ENCODE measurements at regions not wholly inside any gene's neighbourhood (a gene's known extent, or its start where the extent isn't known, plus 50 kb on each side); places are given as distances from the start of the nearest gene placed in this dataset.

- peaks cover 0 to 32% (median 4%) of the 10 kb centered on the region in 4 donors for H3K9me3 ChIP-seq (ENCODE audit: control insufficient read depth in 4 of 4, insufficient read depth in 3 of 4, low read length in 3 of 4)
- H3K4me1 ChIP-seq (ENCODE audit: control insufficient read depth in 5 of 5, insufficient read depth in 5 of 5, low read length in 5 of 5), result no peaks in the 10 kb centered on the region
Observed at GRCh38 chr16:50442221-50442620, 73.4 kb upstream of the BRD7 start.

GRCh38 chr16:50441486-50442157 lies 72.8 kb upstream of the BRD7 start:
- no peak for ATAC-seq (ENCODE audit: insufficient read depth, low FRiP score)
- no peak for DNase-seq
- Histone ChIP-seq H3K27ac (ENCODE audit: low read depth in 1 of 2, low read length in 1 of 2) (no peak overlapping the region), H3K36me3 (ENCODE audit: control insufficient read depth in 4 of 4, insufficient read depth in 4 of 4, low read length in 4 of 4) (no peaks in the 10 kb centered on the region), H3K27me3 (ENCODE audit: control insufficient read depth in 3 of 3, insufficient read depth in 3 of 3, low read length in 2 of 3) (no peaks in the 10 kb centered on the region), H3K4me3 (no peak overlapping the region), H3K9ac (ENCODE audit: insufficient read depth in 1 of 2, low read length in 2 of 2) (no peak overlapping the region), H3K9me3 (ENCODE audit: control insufficient read depth in 4 of 4, insufficient read depth in 3 of 4, low read length in 3 of 4) (peaks cover 0 to 32% (median 4%) of the 10 kb centered on the region in 4 donors), H3K4me1 (ENCODE audit: control insufficient read depth in 5 of 5, insufficient read depth in 5 of 5, low read length in 5 of 5) (no peaks in the 10 kb centered on the region)
- WGBS, 2 donors, result 61 to 87% methylated on average over 6 of the region's 7 CpGs
- TF ChIP-seq CTCF (IDR thresholded peaks at IDR 0.05; ENCODE audit: control extremely low read depth, extremely low read depth), result no peak

More at GRCh38 chr16:50442221-50442620, 73.4 kb upstream of the BRD7 start:
- Histone ChIP-seq H3K4me3 (no peak overlapping the region), H3K36me3 (ENCODE audit: control insufficient read depth in 4 of 4, insufficient read depth in 4 of 4, low read length in 4 of 4) (no peaks in the 10 kb centered on the region), H3K9ac (ENCODE audit: insufficient read depth in 1 of 2, low read length in 2 of 2) (no peak overlapping the region), H3K27me3 (ENCODE audit: control insufficient read depth in 3 of 3, insufficient read depth in 3 of 3, low read length in 2 of 3) (no peaks in the 10 kb centered on the region), H3K27ac (ENCODE audit: low read depth in 1 of 2, low read length in 1 of 2) (no peak overlapping the region)
- ATAC-seq (ENCODE audit: insufficient read depth, low FRiP score), result no peak
- TF ChIP-seq CTCF (IDR thresholded peaks at IDR 0.05; ENCODE audit: control extremely low read depth, extremely low read depth), result no peak
- no peak for DNase-seq
- WGBS, 2 donors, result 90 to 96% methylated on average over 3 of the region's 3 CpGs

GRCh38 chr16:50440991-50441390 lies 72.2 kb upstream of the BRD7 start:
- Histone ChIP-seq H3K27ac (ENCODE audit: low read depth in 1 of 2, low read length in 1 of 2) (no peak overlapping the region), H3K27me3 (ENCODE audit: control insufficient read depth in 3 of 3, insufficient read depth in 3 of 3, low read length in 2 of 3) (no peaks in the 10 kb centered on the region), H3K4me1 (ENCODE audit: control insufficient read depth in 5 of 5, insufficient read depth in 5 of 5, low read length in 5 of 5) (no peaks in the 10 kb centered on the region), H3K9ac (ENCODE audit: insufficient read depth in 1 of 2, low read length in 2 of 2) (no peak overlapping the region), H3K4me3 (no peak overlapping the region), H3K9me3 (ENCODE audit: control insufficient read depth in 4 of 4, insufficient read depth in 3 of 4, low read length in 3 of 4) (peaks cover 0 to 32% (median 4%) of the 10 kb centered on the region in 4 donors), H3K36me3 (ENCODE audit: control insufficient read depth in 4 of 4, insufficient read depth in 4 of 4, low read length in 4 of 4) (no peaks in the 10 kb centered on the region)
- WGBS, 2 donors, result 90 to 92% methylated on average over 4 of the region's 4 CpGs
- DNase-seq, result no peak
- ATAC-seq (ENCODE audit: insufficient read depth, low FRiP score), result no peak
- TF ChIP-seq CTCF (IDR thresholded peaks at IDR 0.05; ENCODE audit: control extremely low read depth, extremely low read depth), result no peak

GRCh38 chr16:50440531-50440930 lies 71.7 kb upstream of the BRD7 start:
- H3K9ac ChIP-seq (ENCODE audit: insufficient read depth in 1 of 2, low read length in 2 of 2), result no peak overlapping the region
- peaks cover 0 to 32% (median 4%) of the 10 kb centered on the region in 4 donors for H3K9me3 ChIP-seq (ENCODE audit: control insufficient read depth in 4 of 4, insufficient read depth in 3 of 4, low read length in 3 of 4)
- H3K27me3 ChIP-seq (ENCODE audit: control insufficient read depth in 3 of 3, insufficient read depth in 3 of 3, low read length in 2 of 3), result no peaks in the 10 kb centered on the region
- no peak overlapping the region for H3K4me3 ChIP-seq
- 67 to 97% methylated on average over 2 of the region's 2 CpGs for WGBS, 2 donors
- no peak for DNase-seq
- no peaks in the 10 kb centered on the region for H3K36me3 ChIP-seq (ENCODE audit: control insufficient read depth in 4 of 4, insufficient read depth in 4 of 4, low read length in 4 of 4)
- ATAC-seq (ENCODE audit: insufficient read depth, low FRiP score), result no peak
- TF ChIP-seq CTCF (IDR thresholded peaks at IDR 0.05; ENCODE audit: control extremely low read depth, extremely low read depth), result no peak
- H3K27ac ChIP-seq (ENCODE audit: low read depth in 1 of 2, low read length in 1 of 2), result no peak overlapping the region
- no peaks in the 10 kb centered on the region for H3K4me1 ChIP-seq (ENCODE audit: control insufficient read depth in 5 of 5, insufficient read depth in 5 of 5, low read length in 5 of 5)
